NOMO-1 treated with dmso at 0.1 percent for 144 hours (cell line): ENCODE measurements at regions not wholly inside any gene's neighbourhood (a gene's known extent, or its start where the extent isn't known, plus 50 kb on each side); places are given as distances from the start of the nearest gene placed in this dataset.

Source experiments
- DNase-seq: peaks from one replicate; lab custom pipeline; 2025; ENCODE audit not compliant: unreplicated experiment; lab: John Stamatoyannopoulos, UW

DNA sequence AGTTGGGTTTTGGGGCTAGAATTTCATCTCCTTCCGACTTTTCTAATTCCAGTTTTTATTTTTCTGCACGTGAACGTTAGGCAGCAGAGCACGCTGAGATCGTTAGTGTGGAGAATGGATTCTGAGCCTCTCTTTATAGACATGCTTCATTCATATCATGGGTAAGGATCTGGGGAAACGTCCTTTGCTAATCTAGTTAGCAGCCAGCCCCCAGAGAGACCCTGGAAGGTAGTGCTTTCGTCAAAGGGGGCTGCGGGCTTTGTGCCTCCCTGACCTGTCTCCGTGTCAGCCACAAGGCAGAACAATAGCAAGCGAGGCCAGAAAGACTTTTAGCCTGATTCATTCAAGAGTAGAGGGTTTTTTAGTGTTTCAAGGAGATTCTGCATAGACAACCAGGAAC is 196.3 kb upstream of the KLF6 start:
- no peak for DNase-seq

DNA sequence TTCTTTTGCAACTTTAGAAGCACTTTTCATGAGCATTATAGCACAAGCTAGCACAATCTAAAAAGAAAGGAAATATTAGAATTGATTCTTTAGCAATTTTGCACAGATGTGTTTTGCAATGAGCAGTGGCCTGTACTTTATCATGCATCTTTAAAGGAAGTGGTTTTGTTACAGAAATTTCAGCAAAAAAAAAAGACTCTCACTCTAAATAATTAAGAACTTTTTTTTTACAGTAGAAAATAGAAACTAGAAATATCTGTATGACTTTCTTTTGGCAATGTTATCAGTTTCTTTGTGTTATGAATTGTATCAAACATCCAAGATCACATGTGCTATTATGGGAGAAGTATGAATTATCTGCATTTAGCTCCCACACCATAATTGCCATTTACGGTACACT is 195.7 kb upstream of the KLF6 start:
- no peak for DNase-seq

DNA sequence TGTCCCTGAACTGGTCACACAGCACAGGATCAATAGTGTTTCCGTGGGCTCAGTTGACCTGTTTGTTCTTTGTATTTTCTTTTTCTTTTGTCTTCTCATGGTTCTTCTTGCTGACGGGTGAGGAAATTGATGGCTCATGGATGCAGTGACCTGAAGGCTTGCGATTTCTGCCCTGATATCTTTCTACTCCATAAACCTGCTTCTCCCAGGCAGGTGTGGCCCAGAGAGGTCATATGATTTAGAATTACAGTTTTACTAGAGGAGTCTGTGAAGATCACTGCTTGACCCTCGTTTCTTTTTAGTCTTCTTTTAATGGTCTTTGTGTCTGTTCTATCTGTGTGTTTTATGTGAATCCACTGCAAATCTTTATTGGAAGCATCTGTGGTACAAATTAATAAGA is 195.1 kb upstream of the KLF6 start:
- no peak for DNase-seq

DNA sequence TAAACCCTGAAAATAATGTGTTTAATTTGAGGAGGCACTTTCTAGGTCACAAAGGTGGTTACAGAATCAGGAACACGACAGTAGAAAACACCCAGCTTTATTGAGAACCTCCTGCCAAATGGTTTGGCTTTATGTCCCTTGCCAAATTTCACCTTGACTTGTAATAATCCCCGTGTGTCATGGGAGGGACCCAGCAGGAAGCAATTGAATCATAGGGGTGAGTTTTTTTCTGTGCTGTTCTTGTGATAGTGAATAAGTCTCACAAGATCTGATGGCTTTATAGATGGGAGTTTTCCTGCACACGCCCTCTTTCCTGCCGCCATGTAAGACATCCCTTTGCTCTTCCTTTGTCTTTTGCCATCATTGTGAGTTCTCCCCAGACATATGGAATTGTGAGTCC is 193.8 kb upstream of the KLF6 start:
- no peak for DNase-seq

DNA sequence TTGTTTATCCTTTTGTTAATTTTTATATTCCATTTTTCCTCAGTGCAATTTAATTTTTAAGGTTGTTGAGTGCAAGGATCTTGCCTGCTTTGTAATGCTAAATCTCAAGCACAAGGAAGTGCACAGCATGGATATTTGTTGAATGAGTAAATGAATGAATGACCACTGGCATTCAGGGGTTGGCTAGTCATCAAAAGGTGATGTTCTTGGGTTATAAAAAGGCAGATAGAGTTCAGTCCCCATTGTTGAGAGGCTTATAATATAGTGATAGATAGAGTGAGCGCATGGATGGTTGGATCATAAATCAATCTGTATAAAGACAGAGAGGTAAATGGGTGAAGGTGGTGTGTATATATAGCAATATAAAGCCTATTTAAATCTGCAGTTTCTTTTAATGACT is 193.2 kb upstream of the KLF6 start:
- DNase-seq = no peak

DNA sequence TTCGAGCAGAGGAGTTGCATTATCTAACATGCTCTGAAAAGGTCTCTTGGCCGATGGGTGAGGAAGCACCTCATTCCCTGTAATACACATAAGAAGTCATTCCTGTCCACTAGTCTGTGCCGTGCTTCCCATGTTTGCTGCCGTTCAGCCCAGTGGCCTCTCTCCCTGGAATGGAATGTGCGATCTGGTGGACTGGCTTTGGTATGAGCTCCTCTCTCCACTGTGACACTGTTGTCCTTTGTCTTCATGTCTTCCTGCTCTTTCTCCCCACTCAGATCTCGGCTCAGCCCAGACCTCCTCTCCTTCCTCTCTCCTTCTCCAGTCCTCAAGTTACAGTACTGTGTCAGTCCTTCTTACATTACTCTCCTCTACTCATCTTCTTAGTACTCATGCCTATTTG is 192.8 kb upstream of the KLF6 start:
- no peak for DNase-seq

DNA sequence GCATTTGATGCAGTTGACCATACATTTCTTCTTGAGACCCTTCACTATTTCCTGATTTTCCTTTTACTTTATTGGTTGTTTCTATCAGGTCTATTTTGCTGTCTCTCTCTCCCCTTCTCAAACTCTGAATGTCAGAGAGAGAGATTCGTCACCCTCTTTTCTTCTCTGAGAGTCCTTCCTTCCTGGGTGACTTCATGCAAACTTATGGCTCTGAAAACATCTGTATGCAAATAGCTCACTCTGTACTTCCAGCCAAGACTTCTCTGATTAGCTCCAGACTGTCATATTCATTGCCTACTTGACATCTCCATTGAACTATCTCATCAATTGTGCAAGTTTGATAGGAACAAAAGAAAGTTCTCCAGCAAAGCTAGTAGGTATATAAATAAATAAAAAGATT is 191.7 kb upstream of the KLF6 start:
- DNase-seq = no peak

DNA sequence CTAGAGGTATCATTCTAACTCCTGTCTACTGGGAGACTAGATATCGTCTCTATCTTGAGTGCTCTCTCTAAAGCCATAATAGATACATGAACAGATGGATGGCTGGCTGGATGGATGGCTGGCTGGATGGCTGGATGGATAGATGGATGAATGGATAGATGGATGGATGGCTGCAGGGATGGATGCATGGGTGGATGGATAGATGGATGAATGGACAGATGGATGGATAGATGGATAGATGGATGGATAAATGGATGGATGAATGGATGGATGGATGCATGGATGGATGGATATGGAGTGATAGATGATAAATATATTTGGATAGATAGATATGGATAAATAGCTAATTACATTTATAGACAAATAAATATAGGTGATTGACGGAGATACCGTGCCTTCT is 191.2 kb upstream of the KLF6 start:
- no peak for DNase-seq

DNA sequence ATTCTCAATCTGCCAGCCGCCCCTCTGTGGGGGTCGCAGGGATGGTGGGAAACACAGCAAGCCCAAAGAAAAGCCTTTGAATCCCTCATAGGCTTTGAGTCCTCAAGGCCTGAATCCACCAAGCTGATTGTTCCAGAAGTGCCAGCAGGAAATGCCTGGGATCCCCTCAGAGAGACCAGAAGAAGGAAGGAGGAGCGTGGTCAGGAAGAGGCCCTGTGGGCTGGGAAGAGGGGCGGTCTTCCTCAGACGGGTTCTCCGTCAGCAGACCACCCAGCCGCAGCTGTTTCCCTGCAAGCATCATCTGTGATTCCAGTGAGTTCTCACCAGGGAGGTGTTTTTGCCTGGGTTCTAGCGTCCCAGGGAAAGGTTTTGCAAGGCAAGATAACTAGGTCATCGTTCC is 190.0 kb upstream of the KLF6 start:
- no peak for DNase-seq

DNA sequence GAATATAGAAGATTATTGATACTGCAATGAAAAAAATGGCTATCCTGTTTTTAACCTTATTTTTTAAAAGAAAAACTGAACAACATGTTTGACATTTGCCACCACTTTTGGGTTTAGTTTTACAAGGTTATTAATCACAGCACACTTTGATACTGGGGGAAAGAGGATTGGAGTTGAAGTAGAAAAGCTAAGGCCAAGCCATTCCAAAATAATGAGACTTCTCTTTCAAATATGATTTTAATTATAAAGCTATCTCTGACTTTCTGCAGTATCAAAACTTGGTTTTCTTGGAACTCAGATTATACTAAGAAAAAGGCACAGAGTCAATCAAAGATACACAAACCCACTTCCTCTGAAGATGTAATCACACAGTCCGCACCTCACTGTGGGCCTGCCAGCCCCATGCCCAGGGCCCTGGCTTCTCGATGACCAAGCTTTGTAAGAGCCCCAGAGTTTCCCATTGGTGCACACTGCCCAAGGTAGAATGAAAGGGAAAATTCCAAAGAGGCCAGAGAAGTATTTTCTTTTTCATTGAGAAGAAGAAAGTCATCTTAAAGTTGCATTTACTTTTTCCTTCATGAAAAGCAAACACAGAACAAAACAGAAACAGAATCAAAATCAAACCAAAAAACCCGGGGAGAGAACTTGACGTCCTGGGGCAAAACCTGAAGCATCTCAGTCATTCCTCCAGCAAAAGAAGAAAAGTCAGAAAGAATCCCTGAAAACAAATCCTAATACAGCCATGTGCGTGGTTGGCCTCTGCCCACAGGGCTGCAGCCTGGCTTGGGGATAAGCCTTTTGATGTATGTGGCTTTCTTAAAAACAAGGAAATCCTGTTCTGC is 187.7 kb upstream of the KLF6 start:
- DNase-seq = no peak

DNA sequence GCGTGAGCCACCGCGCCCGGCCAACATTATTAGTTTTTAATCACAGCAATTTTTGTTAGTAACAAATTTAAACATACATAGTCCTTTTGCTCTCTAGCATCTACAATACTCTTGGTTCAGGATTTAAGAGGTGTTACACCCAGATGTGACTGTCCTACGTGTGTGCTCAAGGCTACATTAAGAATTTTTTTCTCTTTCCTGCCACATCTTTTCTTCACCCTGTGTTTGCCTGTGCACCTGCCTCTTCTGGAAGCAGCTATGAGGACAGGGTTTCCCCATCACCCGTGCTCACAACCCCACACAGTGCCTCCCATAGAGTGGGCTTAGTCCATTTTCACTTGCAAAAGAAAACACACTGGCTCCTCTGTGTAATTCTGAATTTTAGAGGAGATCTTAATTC is 186.7 kb upstream of the KLF6 start:
- DNase-seq = no peak

DNA sequence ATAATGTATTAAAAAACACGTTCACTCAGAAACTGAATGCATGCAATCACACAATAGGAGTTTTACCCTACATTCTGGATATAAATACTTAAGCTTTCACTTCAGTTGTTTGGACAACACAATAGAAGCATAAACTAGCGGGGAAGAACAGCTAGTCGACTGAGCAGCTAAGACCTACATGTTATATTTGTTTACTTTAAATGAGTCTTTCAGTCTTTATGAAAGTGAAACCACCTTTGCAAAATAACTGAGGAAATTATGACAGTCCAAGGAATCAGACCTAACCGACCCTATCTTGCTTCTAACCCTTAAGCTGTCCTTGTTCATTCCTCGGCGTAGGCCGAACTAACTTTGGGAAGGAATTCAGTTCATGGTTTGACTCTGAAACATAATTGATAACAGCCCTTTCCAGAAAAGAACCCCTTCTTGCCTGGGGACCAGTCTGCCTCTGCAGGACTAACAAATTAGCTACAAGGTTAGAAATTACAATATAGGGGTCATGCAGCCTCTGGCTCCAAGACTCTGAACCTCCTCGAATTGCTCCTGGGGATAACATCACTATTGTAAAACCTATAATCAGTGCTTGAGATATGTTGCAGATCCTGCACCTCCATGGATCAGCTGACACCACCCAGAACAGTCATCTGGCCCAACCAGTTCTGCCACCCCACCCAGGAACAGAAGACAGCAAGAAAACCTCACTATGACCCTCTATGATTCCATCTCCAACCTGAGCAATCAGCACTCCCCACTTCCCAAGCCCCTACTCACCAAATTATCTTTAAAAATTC is 185.1 kb upstream of the KLF6 start:
- no peak for DNase-seq

DNA sequence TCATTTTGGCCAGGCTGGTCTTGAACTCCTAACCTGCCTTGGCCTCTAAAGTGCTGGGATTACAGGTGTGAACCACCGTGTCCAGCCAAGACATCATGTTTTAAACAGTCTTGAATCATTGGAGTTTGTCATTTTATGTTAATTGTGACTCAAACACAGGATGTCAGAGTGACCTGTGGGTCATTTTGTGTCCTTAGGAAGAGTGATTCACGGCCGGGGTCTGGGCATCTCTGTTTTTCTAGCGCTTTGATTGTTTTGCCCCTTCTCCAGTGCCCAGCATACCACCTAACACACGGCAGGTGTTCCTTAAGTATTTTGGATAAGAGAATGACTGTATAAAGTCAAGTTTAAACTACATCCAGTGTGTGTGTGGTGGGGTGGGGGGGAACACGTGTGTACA is 183.7 kb upstream of the KLF6 start:
- no peak for DNase-seq

DNA sequence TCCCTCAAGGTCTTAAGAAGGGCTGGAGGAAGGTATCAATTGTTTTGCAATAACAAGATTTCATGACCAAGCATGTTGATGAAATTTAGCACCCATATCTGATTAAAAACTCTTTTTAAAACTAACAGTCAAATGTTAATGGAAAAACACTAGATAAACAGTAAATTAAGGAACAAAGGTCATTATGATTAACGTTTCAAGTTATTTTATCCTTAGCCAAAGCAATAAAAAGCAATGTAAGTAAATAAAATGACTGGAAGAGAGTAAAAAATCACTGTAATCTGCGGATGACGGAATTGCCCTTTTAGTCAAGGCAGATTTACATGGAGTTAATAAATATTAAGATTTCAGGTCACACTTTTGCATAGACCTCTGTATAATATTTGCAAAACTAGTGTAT is 179.5 kb upstream of the KLF6 start:
- DNase-seq = no peak

DNA sequence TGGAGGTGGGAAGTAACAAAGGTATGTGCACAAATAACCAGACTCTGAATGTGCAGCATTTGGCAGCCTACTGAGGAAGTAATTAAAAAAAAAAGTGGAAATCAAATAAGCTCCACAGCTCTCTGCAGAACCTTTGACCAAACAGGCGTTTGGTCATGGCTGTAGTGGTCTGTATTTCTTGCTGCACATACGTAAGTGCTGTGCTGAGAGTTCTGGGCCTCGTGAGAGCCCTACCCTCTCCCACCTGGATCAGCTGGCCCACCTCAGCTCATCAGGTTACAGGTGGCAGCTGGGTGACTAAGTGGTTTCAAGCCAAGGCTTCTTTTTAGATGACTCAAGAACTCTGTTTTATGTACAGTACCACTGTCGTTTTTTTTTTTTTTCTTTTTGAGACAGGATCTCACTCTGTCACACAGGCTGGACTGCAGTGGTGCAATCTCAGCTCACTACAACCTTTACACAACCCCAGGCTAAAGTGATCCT is 178.2 kb upstream of the KLF6 start:
- DNase-seq = no peak

DNA sequence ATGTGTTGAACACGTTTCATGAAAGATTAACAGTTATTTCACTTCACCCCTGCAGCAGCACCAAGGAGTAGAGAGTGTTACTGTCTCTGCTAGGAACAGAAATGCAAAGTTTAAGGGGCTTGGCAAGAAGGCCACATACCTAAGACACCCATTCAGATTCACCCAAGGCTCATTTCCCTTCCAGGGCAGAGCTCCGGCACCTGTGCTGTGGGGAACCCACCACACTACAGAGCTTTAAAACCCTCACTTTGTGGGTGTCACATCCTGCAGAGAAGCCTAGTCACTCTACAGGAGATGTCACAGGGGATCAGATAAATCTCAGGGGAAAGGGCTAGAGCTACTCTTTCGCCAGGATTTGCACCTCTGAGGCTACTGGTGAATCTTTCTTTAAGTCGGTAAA is 176.1 kb upstream of the KLF6 start:
- no peak for DNase-seq

DNA sequence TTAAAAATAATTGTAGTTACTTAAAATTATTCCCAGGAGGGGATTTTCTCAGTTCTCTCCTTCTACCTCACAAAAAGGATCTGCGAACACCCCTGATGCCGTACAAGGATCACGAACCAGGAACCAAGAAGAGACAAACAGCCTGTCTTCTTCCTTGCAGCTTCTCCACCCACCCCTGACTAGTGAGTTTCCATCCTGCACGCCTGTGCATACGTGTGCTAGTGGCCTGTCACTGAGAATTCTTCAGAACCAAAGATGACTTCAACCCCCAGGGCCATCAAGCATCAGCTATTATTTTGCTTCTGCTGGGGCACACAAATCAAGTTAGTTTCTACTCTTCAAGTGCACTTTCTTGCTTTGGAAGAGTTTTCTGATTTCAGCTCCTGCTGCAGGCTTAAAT is 175.5 kb upstream of the KLF6 start:
- no peak for DNase-seq

DNA sequence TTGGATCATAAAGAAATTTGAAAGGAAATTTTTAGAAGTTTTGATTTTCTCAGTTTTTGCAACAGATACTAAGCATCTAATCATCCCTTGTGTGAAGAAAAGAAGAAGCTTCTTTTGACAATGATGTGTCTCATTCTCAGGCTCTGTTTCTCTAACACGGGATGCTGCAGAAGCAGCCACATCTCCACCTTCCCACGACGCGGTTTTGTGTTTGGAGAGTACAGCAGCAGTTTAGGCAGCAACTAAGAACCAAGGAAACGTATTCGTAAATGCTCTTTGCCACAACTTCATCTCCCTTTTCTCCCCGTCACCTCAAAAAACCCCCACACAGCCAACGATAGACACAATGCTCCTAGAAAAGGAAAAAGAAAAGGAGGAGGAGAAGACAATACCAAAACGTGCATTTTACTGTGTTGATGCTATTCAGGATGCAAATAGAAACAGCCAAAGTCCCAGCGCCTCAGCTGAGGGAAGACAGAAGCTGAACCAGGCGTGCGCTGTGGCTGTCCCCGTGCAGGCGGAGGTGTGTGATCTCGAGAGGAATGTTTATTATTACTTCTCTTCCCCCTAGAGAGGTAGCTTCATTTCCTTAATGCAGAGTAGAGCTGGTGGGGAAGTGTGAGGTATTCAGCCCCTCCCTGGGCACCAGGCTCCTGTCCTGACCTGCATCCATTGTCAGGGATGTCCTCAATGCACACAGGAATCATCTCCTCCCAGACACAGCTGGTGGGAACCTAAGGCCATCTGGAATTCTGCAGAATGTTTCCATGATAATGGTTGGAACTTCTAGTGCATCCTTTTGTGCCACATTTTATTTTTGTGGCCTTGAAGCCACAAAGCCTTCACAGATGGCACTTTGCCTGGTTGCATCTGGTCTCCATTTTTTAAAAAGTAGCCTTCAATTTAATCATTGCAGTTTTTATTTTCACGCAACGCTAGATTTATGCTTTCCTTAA is 174.6 kb upstream of the KLF6 start:
- DNase-seq = no peak

DNA sequence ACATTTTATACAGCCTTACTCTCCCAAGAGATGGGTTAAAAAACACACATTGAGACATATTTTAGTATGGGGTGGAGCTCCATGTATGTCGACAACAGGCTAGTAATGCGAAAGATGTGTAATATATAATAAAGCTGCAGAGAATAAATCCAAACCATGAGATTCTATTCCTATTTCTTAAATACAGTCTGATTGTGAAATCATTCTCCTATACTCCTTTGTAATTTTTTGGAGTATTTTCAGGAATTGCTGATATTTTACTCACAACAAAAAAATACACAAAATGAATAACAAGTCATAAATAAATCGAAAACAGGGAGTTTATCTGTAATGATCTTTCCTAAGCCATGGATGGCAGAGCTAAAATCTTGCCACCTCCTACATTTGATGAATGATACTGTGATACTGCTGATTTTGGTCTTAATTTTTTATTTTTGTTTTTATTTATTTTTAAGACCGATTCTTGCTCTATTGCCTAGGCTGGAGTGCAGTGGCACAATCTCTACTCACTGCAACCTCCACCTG is 173.5 kb upstream of the KLF6 start:
- no peak for DNase-seq

DNA sequence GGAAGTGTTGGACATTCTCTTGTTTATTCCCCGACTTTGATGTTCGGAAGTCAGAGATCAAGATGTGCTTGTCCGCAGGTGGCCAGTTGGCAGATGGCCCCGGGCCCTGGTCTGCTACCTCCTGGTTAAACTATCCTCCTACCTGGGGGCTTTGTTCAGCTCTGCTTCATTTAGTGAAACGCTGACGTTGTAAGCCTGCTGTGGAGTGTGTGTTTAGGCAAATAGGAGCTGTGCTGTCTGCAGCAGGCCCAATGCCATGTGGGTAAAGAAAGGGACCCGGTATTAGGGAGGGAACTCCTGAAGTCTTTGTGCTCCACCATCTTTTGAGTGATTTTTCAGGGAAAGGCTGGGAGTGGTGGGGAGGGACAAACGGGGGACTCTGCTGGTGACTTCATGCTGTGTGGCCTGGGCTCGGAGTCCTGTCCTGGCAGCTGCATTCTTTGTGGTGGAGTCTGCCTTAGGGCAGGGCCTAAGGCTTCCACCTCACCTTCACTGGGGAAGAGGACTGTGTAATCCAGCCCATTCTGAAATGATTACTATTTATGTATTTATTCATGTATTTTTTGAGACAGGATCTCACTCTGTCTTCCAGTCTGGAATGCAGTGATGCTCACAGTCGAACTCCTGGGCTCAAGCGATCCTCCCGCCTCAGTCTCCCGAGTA is 171.1 kb upstream of the KLF6 start:
- no peak for DNase-seq

DNA sequence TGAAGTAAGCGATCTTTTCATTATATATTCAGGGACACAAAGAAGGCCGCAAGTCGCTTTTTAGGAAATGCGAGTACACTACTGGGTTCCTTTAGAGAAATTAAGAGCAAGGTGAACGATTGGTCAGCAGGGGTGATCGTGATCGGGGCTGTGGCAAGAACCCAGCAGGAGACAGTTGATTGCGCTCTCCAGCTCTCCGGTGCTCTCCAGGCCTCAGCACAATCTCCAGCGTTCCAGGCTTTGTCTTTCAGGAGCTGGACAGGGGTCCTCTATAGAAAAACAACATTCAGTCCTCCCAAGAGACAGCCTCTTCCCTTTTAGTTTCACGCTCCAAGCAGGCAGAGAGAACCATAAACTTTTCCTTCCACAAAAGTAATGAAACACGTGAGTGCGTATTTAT is 170.5 kb upstream of the KLF6 start:
- no peak for DNase-seq
